Occipital lobe (tissue), 1 donor: ENCODE measurements at regions not wholly inside any gene's neighbourhood (a gene's known extent, or its start where the extent isn't known, plus 50 kb on each side); places are given as distances from the start of the nearest gene placed in this dataset.

Source experiments
- DNase-seq: peaks from one replicate; lab custom pipeline; 2025; lab: John Stamatoyannopoulos, UW

DNA sequence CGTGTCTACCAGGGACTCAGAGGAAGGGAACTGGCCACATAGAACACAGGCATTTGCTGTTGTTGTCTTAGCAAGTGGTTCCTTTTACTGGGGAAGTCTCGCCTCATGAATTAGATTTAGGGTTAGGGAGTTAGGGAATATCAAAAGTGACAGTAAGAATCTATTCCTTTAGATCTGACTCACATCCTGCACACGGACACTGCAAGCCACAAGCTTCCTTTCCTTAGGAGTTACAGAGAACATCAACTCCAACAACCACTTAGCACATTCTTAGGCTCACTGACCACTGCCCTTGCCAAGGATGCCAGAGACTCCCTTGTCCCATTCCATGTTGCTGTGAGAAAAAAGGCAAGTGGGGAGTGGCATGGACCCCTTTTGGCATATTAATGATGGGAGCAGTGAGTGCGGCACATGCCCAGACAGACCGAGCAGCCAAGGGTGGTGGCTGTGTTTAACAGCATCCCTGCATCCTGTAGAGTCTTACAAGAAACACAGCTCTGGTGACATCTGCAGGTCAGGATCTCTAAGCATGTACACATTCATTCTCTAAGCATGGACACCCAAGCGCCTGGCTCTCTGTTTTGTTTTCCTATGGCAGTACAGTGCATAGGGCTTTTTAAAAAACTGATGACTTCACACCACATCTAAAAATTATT lies 745.6 kb upstream of the RAB6C start:
- DNase-seq = no peak

DNA sequence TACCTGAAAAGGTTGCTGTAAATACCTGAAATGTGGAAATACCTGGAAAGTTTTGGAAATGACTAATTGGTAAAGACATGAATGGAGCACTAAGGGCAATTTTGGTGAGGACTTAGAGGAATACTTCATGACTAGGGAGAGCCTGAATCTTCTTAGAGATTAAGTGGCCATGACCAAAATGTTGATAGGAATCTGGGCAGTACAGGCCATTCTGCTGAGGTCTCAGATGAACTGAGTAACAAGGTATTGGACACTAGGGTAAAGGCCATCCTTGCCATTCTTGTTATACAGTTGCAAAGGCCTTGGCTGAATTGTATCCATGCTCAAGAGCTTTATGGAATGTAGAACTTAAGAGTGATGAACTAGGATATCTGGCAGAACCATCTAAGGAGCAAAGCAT lies 742.9 kb upstream of the RAB6C start:
- no peak for DNase-seq

DNA sequence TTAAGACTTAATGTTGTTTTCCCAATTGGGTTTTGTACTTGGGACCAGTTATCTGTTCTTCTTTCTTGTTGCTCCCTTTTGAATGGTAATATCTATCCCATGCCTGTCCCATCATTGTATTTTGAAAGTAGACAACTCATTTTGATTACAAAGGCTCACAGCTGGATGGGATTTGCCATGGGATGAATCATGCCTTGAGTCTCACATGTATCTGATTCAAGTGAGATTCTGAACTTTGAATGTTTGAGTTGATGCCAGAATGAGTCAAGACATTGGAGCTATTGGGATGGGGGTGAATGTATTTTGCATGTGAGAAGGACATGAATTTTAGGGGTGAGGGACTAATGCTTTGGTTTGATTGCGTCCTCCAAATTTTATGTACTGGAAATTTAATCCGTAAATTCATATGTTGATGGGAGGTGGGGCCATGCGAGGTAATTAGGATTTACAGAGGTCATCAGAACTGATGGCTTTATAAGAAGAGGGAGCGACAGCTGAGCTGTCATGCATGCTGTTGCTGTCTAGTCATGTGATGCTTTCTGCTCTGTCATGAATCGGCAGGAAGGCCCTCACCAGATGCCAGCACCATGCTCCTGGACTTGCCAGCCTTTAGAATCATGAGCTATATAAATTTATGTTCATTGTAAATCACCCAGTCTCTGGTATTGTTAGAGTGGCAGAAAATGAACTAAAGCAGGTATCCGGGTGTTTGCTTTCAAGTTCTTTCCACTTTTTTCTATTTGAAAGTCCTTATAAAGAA lies 741.3 kb upstream of the RAB6C start:
- DNase-seq = no peak

DNA sequence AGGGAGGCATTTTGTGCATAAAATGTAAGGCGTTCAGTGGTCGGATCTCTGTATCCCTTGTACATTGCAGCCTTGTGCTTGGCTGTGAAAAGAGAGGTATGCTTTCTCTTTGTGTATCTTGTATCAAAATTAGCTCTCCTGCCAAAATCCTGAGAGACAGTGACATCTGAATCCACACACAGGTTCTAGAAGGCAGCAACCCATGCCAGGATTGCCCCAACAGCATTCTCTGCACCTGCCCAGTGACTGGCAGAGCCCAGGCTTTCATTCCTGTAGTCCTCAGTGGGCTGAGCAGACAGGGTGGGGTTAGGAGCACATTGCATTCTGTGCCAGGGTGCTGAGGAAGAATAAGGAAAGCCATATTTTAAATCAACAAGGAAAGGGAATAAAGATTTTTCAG lies 740.3 kb upstream of the RAB6C start:
- DNase-seq = no peak

DNA sequence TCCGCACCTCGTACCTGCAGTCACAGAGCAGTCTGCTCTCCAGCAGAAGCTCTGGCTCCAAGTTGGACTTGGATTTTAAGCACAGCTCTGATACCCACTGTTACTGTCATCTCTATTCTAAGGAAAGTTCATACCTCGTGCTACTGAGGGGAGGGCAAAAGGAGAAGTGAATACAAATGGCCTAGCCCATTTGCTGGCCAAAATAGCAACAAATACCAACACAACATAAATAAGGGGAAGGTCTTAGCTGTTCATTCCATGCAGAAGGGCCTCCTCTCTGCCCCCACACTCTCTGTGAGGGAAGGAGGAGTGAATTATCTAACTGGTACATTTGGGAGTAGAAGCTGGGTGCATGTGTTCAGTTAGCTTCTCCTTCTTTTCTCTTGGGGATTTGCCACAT lies 739.4 kb upstream of the RAB6C start:
- DNase-seq = no peak

DNA sequence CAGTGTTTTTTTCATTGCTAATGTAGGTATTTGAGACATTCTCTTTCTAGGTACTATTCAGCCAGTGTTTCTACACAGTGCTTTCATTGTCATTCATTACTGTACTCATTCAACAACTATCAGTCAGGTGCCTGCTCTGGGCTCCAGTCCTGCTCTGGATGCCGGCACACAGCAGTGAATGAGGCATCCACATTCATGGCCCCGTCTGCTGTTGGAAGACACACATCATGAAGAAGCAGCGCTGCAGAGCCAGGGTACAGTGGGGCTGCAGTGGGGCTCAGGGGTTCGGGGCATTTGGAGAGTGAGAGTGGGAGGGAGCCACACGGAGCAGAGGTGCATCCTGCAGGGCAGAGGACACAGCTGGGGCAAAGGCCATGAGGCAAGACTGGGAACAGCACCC lies 737.2 kb upstream of the RAB6C start:
- DNase-seq = no peak

DNA sequence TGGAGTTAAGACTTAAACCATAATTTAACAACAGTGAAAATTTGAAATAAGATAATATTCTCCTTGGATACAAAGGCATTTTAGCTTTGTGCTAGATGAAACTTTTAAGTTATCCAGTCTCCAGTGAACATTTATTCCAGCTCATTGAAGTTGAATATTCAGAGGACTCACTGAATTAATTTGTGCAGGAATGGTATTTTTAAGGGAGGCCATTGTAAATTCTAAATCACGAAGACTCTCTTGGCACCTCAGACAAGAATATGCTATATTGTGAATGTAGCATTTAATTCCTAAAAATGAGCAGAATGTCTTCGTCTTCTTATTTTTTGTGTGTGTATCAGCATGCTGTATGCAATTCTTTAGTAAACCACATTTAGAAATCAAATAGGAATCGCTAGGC lies 731.7 kb upstream of the RAB6C start:
- DNase-seq = no peak

DNA sequence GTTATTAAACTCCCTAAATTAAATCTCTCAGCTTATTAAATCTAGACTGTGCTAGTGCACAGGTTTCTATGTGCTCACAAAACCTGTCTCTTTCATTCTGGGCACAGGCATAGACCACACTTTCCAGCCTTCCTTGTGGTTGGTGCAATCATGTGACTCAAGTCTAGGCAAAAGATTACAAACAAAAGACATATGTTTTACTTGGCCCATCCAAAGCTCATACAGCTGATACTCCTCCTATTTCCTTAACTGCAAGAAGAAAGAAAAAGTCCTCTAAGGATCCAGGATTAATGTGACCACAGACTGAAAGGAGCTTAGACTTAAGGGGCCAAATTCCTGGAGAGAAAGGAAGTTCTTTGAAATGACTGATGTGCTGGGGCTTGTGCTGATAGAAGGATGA lies 731.3 kb upstream of the RAB6C start:
- DNase-seq = no peak

DNA sequence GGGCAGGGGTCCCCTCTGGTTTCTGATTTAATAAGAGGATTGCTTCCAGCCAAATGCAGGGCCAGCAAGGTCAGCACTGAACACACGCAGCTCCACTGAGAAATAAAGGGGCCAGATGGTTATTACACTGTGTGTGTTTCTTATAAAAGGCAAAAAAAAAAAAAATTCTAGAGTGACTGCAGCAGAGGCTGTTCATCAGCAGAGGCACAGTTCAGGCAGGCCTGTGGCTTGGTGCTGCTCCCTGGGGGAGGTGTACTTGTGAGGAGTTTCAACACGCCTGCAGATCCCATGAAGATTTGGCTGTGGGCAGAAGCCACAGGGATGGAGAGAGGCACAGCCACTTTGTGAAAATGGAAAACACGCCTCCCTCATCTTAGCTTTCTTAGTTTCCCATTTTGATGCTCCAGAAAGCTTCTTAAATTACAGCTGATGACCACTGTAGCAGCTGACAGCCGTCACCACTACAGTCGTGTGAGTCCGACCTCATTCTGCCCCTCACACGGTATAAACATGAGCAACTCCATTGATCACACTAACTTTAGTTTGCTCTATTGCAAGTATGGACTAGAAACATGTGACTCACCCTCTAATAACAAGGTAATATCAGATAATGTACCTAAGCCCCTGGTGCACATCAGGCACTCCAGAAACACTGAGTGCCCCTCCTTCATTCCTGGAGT lies 726.5 kb upstream of the RAB6C start:
- DNase-seq = no peak

DNA sequence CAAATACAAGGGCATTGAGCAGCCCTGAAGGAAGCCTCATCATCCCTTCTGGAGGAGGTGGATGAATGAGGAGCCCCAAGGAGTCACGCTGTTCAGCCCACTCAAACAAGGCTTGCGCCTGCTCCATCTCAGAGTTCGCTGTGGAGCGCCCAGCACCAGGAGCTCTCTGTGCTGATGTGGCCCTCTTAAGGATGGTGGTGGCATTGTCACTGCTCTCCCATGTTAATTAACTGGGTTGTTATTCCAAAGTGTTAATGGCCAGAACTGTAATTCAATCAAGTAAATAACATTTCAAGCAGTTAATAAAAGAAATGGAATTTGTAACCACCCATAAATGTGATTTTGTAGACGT lies 726.0 kb upstream of the RAB6C start:
- DNase-seq = peak; percentile 22

DNA sequence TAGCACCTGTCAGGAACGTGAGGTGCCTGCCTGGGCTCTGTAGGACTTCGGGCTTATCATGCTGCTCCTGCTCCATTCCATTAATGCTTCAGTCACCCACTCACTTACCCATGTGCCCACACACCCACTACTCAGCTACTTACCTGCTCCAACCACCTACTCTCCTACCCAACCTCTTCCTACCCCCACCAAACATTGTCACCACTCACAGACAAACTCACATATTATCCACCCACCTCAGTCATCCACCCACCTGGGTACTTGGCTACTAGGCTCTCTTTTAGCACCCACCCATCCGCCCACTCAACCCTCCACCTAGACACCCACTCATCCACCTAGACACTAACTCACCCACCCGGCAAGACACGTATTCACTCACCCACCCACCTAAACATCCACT lies 724.7 kb upstream of the RAB6C start:
- no peak for DNase-seq

DNA sequence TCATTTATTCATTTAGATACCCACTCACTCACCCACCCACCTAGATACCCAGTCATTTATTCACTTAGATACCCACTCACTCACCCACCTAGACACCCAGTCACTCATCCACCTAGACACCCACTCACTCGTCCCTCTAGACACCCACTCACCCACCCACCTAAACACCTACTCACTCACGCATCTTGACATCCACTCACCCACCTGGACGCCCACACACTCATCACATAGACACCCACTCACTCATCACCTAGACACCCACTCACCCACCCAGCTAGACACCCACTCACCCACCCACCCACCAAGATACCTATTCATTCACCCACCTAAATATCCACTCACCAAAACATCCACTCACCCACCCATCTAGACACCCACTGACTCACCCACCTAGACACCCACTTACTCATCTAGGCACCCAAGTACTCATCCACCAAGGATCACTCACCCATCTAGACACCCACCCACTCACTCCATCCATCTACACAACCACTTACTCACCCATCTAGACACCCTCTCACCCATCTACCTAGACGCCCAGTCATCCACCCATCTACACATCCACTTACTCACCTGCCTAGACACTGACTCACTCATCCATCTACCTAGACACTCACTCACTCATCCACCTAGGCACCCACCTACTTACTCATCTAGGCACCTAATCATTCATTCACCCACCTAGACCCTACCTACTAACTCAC lies 723.7 kb upstream of the RAB6C start:
- DNase-seq = no peak

DNA sequence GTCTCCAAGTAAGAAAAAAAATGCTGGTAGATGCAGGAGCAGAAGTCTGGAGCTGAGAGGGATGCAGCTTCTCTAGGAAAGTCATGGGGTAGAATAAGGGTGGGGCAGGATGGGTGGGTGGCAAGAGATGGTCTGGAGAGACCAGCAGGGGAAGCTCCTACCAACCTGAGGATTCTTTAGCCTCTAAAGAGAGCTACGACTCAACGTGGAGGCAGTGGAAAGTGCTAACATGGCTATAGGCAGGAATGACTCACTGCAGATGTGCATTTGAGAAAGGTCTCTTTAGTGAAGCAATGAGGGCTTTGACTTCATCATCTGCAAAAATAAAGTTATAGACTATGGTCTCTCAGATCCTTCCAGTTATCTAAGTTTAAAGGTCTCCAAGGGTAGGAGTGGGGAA lies 722.8 kb upstream of the RAB6C start:
- DNase-seq = no peak

DNA sequence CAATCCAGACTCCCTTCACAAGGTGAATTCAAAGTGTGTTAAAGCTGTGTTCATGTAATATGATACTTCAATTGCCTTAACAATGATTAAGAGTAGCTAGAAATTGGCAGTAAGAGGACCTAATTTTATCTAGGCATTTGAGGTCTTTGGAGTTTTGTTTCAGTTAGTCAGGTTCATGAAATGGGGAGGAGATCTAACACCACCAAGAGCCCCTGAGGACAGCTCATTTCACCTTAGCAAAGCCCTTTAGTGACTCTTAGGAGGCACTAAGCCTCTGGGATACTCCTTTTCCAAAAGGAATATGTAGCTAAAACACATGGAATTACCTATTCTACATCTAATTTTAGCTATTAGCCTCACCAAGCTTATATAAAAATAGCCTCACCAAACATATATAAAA lies 716.5 kb upstream of the RAB6C start:
- no peak for DNase-seq

DNA sequence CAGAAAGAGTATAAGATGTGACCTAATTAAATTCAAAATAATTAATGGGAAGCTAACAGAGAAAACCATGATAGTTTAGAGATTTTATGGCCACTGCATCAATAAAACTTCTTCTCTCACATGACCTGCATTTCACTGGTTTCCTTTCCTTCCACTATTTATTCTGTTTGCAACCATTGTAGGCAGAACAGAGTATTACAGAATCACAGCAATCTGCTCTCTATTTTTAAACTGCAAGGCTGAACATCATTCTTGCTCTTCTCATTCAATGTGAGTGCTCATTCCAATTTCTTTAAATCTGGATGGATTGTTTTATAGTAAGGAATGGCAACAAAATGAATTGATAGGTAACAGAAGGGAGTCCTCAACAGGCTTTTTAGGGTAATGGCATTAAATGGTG lies 715.5 kb upstream of the RAB6C start:
- no peak for DNase-seq

DNA sequence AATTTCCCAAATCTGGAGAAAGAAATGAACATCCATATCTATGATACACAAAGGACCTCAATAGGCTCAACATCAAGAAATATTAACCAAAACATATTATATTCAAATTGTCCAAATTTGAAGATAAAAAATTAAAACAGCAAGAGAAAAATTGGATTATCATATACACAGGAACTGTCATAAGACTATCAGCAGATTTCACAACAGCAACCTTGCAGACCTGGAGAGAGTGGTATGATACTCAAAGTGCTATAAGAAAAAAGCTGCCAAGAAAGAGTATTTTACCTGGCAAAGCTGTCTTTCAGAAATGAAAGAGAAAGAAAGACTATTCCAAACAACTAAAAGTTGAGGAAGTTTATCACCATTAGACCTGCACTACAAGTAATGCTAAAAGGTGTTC lies 711.9 kb upstream of the RAB6C start:
- DNase-seq = no peak

DNA sequence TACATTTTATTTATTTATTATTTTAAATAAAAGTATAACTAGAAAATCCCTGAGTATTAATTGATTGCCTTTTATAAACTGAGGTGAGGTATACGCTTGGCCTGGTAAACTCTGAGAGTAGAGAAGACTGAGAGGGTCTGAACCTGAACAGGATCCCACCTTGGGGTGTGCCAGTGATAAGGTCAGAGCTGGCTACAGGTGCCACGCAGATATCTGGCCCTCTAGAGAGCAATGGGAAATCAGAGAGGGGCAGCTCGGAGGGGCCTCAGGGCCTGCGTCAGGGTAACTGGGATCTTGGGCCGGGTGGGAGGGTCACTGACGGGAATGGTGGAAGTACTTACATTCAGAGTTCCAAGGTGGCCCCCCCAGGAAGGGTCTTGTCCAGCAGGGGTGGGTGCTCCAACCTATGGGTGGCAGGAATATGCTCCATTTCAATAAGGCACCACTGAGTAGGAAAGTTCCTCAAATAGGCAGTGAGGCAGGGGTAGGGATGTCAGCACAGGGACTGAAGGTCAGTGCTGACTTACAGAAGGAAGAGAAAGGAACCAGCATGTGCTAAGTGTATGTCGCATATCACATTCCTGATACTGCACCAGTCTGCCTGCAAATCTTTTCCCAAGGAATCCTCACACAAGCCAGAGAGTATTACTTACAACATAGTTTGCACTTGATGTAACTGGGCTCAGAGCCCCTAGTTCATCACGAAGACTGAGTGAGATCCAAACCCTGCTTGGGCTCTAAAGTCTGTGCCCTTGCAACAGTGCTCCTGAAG lies 706.0 kb upstream of the RAB6C start:
- DNase-seq = no peak

DNA sequence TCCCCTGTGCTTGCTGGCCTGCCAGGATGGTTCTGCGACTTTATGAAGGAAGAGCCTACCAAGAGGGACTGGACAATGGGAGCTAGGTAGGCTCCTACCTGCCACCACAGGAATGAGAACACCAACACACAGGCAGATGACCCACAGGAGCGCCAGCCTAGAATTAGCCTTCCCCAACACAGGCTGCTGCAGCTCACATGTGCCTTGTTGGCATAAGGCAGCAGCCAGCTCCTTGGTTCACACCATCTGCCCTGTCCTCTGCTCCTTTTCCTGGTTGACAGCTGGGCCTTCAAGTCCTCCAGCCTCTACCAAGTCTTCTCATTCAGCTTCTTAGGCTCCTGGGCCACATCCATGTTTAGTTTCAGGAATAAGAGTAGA lies 705.4 kb upstream of the RAB6C start:
- no peak for DNase-seq

DNA sequence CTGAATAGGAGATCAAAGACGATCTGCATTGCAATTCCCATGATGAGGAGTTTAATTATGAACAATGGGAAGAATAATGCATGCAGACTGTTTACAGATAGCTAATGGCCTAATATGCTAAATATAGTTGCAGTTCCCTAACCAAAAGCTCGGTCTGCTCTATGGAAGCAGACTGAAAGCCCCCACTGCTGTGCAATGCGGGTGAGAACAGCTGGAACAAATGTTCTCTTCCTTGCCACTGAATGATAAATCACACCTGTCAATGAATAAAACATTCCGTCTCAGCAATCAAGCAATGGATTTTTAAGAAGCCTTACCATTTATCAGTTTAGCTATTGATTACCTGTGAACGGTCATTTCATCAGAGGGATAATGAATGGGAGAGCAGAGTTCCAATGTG lies 704.5 kb upstream of the RAB6C start:
- DNase-seq = no peak

DNA sequence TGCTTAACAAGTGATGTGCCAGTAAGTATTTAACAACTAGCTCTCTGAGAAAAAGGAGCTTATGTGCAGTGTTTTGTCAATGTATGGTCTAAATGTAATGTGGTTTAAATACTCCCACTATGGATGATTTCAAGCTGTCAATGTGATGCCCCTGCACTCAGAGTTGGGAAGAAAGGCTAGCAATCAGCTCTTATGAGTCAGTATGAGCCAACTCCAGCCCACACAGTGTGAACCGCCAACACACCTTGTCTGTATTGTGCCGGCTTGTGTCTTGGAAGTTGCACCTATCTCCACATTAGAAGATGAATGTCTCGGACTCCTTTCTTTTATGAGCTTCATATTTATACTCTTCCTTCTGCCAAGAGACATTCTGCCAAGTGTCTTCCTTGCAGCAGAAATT lies 703.8 kb upstream of the RAB6C start:
- DNase-seq = no peak

DNA sequence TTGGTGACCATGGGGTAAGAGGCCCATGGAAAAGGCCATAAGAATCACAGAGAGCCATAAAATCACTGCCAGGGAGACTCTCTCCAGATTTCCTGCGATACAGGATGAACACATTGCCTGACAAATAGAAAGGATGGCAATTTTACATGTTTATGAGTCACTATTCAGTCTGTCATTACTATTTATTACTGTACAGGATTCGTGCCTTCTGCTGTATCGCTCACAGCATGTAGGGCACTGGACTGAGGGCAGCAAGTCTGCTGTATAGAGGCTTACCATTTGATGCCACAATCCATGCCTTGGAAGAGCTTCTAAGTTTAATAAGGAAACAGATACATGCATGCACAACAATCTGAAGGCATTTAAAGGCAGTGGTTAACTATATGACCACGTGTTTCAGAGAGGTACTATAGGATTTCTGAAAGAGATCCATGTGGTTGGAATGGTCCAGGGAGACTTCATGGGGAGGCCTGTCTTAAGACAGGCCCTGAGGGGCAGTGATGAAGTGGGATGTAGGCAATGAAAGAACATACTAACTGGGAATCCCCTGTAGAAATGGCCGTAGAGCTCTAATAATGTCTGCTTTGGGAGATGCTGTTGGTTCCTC lies 702.4 kb upstream of the RAB6C start:
- no peak for DNase-seq
